Upper lobe of left lung (tissue), 4 donors: ENCODE measurements at regions not wholly inside any gene's neighbourhood (a gene's known extent, or its start where the extent isn't known, plus 50 kb on each side); places are given as distances from the start of the nearest gene placed in this dataset.

Experiments used
- EP300 ChIP-seq, 4 donors: sonication (generic); formaldehyde crosslinking; IDR thresholded peaks; one replicate each; pipeline ENCODE4 v1.5.1; 2017; ENCODE audit warnings: antibody characterized with exemption in 4 of 4, control low read depth in 2 of 4
- POLR2A ChIP-seq, 4 donors: fragments of 450-650 bp; IDR thresholded peaks; one replicate each; pipeline ENCODE4 v1.5.1; 2016 to 2017; ENCODE audit warnings: antibody characterized with exemption in 4 of 4, mild to moderate bottlenecking in 2 of 4
- POLR2AphosphoS5 ChIP-seq, 2 donors: sonication (generic); formaldehyde crosslinking; IDR thresholded peaks; one replicate each; pipeline ENCODE4 v1.5.1; 2017; ENCODE audit warnings: antibody characterized with exemption in 2 of 2
- TF ChIP-seq, protein P1 (sequence below), 6 experiments: fragments of 450-650 bp in 4 of 6; fragments of 200-600 bp in 2 of 6; sonication (generic) in 2 of 6; IDR thresholded peaks; one replicate each; pipeline ENCODE4 v1.5.1; 2016 to 2019; ENCODE audit warnings: antibody characterized with exemption in 6 of 6

DNA sequence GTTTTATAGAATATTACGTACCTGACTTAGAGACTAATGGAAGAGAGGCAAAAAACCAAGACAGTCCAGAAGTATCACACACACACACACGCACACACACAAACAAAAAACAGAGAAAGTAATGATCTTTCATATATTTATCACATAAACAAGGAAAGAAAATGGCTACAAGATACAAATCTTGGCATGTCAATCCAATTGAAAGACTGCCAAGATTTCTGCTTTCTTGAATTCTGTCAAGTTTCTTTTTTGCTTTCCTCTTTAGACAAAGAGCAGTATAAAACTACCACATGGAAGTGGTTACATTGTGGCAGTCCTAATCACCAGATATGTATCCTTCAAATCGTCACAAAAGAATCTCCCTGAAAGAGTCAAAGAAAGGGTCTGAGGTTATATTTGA, 2097.4 kb upstream of the AGA start:
- TF ChIP-seq, protein P1, sequence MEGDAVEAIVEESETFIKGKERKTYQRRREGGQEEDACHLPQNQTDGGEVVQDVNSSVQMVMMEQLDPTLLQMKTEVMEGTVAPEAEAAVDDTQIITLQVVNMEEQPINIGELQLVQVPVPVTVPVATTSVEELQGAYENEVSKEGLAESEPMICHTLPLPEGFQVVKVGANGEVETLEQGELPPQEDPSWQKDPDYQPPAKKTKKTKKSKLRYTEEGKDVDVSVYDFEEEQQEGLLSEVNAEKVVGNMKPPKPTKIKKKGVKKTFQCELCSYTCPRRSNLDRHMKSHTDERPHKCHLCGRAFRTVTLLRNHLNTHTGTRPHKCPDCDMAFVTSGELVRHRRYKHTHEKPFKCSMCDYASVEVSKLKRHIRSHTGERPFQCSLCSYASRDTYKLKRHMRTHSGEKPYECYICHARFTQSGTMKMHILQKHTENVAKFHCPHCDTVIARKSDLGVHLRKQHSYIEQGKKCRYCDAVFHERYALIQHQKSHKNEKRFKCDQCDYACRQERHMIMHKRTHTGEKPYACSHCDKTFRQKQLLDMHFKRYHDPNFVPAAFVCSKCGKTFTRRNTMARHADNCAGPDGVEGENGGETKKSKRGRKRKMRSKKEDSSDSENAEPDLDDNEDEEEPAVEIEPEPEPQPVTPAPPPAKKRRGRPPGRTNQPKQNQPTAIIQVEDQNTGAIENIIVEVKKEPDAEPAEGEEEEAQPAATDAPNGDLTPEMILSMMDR (IDR thresholded peaks at IDR 0.05) = no peak
- TF ChIP-seq POLR2AphosphoS5 (IDR thresholded peaks at IDR 0.05) = no peak
- TF ChIP-seq EP300 (IDR thresholded peaks at IDR 0.05) = no peak
- TF ChIP-seq POLR2A (IDR thresholded peaks at IDR 0.05) = no peak
